ENCODE measurements at regions not wholly inside any gene's neighbourhood (a gene's known extent, or its start where the extent isn't known, plus 50 kb on each side); places are given as distances from the start of the nearest gene placed in this dataset.

GRCh38 chr21:38165466-38166172, 91.2 kb upstream of the KCNJ15 start:
- TF ChIP-seq CTCF (IDR thresholded peaks at IDR 0.05) (no peak), POLR2AphosphoS5 (IDR thresholded peaks at IDR 0.05) (no peak)

Data from stomach (tissue), 4 donors.